Loucy (cell line): ENCODE measurements at regions not wholly inside any gene's neighbourhood (a gene's known extent, or its start where the extent isn't known, plus 50 kb on each side); places are given as distances from the start of the nearest gene placed in this dataset.

Experiments used
- CTCF ChIP-seq: fragments of 200-600 bp; sonication (generic); conservative IDR thresholded peaks from 2 replicates; pipeline ENCODE4 v1.5.1; 2014; ENCODE audit warnings: mild to moderate bottlenecking, antibody characterized with exemption, low read length
- EZH2phosphoT487 ChIP-seq: fragments of 200-600 bp; IDR thresholded peaks from 2 replicates; pipeline ENCODE4 v1.6.1; 2018; ENCODE audit warnings: antibody characterized with exemption, mild to moderate bottlenecking, moderate library complexity, borderline replicate concordance

- TF ChIP-seq CTCF (no peak), EZH2phosphoT487 (no peak)
These were observed 153.7 kb upstream of the IGF1 start for GRCh38 chr12:102633981-102634605.
